Astrocyte of the cerebellum (primary cell): ENCODE measurements at regions not wholly inside any gene's neighbourhood (a gene's known extent, or its start where the extent isn't known, plus 50 kb on each side); places are given as distances from the start of the nearest gene placed in this dataset.
"Not testable (repeated sequence)": the region's sequence is repeated elsewhere in the genome, so short reads cannot be mapped to it uniquely, and the experiment has no call there.

ENCODE experiments used
- DNase-seq: peaks from one replicate; pipeline ENCODE4 v3.0.0-alpha.2; 2011; ENCODE audit warnings: low read depth
- H3K4me3 ChIP-seq: 2 replicates; pipeline ENCODE4 v1.5.1; 2011; ENCODE audit warnings: mild to moderate bottlenecking, low read depth, low read length, moderate library complexity
- in situ Hi-C: cut with HindIII; loops from 2 replicates; pipeline ENCODE4 v1.10.0; 2017; ENCODE audit warnings: low sequenced_read_pairs
- TF ChIP-seq, protein P1 (sequence below): IDR thresholded peaks from 2 replicates; pipeline ENCODE4 v1.5.1; 2012; ENCODE audit warnings: low read length, low read depth, moderate library complexity, mild to moderate bottlenecking; ENCODE audit errors: missing control alignments

- no peak for DNase-seq
- TF ChIP-seq, protein P1, sequence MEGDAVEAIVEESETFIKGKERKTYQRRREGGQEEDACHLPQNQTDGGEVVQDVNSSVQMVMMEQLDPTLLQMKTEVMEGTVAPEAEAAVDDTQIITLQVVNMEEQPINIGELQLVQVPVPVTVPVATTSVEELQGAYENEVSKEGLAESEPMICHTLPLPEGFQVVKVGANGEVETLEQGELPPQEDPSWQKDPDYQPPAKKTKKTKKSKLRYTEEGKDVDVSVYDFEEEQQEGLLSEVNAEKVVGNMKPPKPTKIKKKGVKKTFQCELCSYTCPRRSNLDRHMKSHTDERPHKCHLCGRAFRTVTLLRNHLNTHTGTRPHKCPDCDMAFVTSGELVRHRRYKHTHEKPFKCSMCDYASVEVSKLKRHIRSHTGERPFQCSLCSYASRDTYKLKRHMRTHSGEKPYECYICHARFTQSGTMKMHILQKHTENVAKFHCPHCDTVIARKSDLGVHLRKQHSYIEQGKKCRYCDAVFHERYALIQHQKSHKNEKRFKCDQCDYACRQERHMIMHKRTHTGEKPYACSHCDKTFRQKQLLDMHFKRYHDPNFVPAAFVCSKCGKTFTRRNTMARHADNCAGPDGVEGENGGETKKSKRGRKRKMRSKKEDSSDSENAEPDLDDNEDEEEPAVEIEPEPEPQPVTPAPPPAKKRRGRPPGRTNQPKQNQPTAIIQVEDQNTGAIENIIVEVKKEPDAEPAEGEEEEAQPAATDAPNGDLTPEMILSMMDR = no peak
- no peak overlapping the region for H3K4me3 ChIP-seq
- in situ Hi-C loops = no loop called here
Observed at GRCh38 chrX:139475432-139475831, 55.1 kb upstream of the F9 start.

- DNase-seq, in situ Hi-C loops, H3K4me3 ChIP-seq: not testable (repeated sequence)
Observed at GRCh38 chrX:139461945-139462344, 68.6 kb upstream of the F9 start.

DNA sequence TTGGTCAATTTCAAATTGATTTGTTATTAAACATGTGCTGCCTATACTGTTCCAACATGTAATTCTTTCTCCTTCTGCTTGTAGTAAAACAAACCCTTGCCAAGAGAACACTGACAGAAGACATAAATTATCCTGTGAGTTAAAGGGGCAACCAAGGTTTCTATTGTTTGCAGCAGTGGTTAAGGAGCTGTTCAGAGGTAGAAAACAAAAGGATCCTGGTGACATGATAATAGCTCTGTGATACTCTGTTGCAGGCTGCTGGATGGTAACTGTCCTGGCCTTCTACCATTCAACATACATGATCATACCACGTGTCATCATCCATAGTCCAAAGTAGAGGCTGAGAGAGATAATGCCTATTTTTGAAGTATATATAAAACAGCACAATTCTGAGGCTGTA is 75.8 kb upstream of the F9 start:
- in situ Hi-C loops = no loop called here
- TF ChIP-seq, protein P1 = no peak
- DNase-seq = no peak
- no peak overlapping the region for H3K4me3 ChIP-seq

- no peak overlapping the region for H3K4me3 ChIP-seq
- in situ Hi-C loops = no loop called here
- DNase-seq = peak; percentile 46
- TF ChIP-seq, protein P1 = no peak
Observed at GRCh38 chrX:139448996-139449395, 81.5 kb upstream of the F9 start.

GRCh38 chrX:139446832-139447231 is 83.7 kb upstream of the F9 start:
- TF ChIP-seq, protein P1 = no peak
- DNase-seq = no peak
- no peak overlapping the region for H3K4me3 ChIP-seq
- in situ Hi-C loops = no loop called here

GRCh38 chrX:139429913-139430312 is 100.6 kb upstream of the F9 start:
- TF ChIP-seq, protein P1 = peak; percentile 47
- peak; percentile 5 for DNase-seq
- in situ Hi-C loops = no loop called here
- no peak overlapping the region for H3K4me3 ChIP-seq

DNA sequence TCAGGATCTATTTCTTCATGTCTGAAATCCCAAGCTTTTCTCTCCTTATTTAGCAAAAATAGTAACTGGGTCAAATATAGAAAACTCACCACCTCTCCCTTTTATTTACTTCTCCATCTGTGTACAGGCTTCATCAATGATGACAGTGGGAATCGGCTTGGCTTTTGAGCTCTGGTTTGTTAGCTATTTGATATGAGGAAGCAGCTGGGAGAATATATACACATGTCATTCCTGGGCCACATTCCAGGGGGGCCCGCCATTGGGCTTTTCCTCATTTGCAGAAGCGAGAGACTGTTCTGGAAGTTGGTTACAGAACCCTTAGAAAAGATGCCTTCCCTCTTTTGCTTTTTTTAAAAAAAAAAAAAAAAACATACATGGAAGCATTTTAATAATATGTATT is 107.4 kb upstream of the F9 start:
- in situ Hi-C loops = no loop called here
- H3K4me3 ChIP-seq = no peak overlapping the region
- TF ChIP-seq, protein P1 = no peak
- no peak for DNase-seq

DNA sequence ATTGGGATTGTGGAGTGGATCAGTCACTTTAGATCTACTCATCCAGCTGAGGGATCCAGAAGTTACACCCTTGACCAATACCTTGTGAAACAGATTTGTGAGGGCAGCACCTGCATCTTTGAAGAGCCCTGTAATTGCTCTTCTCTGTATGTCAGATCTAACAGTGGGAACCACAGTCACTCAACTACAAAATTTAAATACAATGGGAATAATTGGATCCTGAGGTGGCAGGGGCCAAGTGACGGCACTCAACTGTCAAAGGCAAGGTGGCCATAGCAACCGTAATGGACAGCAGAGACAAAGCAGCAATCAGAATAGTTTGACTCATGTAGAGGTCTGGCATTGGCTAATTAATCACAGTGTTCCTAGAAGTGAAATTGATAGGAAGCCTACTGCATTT is 132.3 kb upstream of the F9 start:
- in situ Hi-C loops, DNase-seq: not testable (repeated sequence)

More for the DNA sequence above, 132.3 kb upstream of the F9 start:
- not testable (repeated sequence) for H3K4me3 ChIP-seq
